GM21515 (cell line): ENCODE measurements at regions not wholly inside any gene's neighbourhood (a gene's known extent, or its start where the extent isn't known, plus 50 kb on each side); places are given as distances from the start of the nearest gene placed in this dataset.

ENCODE experiments used
- ATAC-seq: cut with Tn5 transposase; IDR thresholded peaks from one replicate; pipeline ENCODE4 v1.9.1; 2021; ENCODE audit not compliant: unreplicated experiment

- ATAC-seq, result no peak
These were observed 428.8 kb upstream of the CDH6 start for GRCh38 chr5:30764704-30765103.

- no peak for ATAC-seq
These were observed 433.8 kb upstream of the CDH6 start for GRCh38 chr5:30759731-30760130.

- no peak for ATAC-seq
These were observed 441.5 kb upstream of the CDH6 start for GRCh38 chr5:30752015-30752414.

GRCh38 chr5:30749971-30750370 lies 443.5 kb upstream of the CDH6 start:
- ATAC-seq, result no peak

DNA sequence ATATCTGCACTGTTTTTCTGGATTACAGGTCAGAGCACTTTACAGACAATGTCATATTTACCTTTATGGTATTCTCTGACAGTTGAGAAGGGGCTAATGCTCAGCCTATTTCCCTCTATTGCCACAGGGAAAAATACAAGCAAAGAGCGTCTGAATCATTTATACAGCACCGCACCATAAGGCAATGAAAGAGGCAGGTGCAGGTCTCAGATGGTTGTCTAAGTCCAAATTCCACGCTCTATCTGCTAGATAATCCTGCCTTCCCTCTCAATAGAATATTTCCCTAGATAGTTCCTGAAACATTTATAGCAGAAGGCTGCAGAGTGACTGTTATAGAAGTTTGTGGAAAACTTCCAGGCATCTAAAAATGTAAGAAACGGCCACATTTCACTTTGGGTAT lies 446.1 kb upstream of the CDH6 start:
- ATAC-seq, result no peak

DNA sequence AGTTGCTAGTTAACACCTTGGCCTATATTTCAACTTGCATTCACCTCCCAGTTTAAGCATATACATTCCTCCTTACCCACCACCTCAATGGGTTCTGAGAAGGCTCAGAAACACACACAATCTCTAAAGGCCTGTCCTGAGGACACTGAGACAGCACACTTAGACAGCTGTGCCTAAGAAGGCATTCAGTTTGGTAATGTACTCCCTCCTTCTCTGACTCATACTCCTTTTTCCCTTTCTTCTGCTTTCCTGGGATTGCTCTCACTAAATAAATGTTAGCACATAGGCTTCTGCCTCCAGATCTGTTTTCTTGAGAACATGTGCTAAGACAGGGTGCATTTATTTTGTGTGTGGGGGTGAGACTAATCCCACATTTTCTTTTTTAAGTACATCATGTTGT lies 456.8 kb upstream of the CDH6 start:
- no peak for ATAC-seq

DNA sequence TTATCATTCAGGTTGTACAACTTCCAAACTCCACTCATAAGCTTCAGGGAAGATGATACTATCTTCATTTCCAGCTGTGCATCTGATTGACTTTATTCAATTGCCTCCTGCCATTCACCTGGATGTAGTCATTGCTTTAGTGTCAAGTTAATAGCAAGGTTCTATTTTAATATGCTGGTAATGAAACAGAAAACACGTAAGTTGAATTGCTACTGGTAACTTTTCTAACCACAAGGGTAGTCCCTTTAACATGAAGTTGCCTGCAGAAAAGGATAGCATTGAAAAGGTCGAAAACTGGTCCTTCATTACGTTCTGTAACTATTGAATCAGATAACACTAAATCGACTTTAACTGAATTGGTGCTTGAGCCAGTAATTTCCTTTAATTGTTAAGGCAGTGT lies 459.4 kb upstream of the CDH6 start:
- ATAC-seq, result no peak

GRCh38 chr5:30725073-30725472 lies 468.4 kb upstream of the CDH6 start:
- ATAC-seq, result no peak

DNA sequence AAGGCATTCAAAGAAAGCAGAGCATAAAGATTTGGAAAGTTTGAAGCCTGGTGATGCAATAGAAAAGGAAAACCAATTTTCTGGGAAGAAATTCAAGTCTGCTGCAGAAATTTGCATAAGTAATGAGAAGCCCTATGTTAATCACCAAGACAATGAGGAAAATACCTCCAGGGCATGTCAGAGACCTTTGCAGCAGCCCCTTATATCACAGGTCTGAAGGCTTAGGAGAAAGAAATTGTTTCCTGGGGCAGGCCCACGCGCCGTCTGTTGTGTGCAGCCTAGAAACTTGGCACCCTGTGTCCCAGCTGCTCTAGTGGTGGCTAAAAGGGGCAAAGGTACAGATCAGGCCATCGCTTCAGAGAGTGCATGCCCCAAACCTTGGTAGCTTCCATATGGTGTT lies 495.3 kb upstream of the CDH6 start:
- ATAC-seq, result no peak

DNA sequence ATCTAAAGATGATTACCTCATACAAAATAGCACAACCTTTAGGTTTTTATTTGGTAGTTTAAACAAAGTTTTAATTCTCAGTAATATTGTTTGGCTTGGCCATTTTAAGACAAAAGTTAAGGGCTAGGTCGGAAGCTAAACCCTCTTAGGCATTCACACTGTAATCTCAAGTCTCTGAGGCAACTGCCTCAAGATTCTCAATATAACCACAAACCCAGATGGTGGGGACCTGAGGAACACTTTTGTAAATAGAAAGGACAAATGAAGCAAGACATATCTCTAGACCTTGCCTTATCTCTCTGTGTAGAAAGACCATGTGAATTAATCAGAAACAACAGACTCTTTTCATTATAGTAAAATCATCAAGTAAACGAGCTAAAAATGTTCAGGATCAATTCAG lies 500.2 kb upstream of the CDH6 start:
- ATAC-seq, result no peak

- no peak for ATAC-seq
These were observed 502.6 kb upstream of the CDH6 start for GRCh38 chr5:30690931-30691330.

DNA sequence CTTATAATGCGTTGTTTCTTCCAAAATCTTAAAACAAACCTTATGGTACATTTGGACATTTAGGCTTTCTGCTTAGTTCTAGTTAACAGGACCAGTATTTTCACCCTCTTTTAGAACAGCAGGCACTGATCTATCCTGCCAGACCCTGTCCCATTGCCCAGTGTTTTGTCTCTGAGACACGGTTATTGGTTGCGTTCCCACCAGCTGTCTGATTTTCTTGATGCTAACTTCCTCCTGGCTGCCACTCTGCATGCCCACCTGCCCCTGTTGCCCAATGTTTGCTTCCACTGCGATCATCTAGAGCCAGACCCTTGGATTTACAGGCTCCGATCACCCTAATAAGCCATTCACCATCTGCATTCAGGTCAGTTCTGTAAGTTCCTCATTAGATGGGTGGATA lies 506.0 kb upstream of the CDH6 start:
- no peak for ATAC-seq

- no peak for ATAC-seq
These were observed 507.0 kb upstream of the CDH6 start for GRCh38 chr5:30686530-30686929.

DNA sequence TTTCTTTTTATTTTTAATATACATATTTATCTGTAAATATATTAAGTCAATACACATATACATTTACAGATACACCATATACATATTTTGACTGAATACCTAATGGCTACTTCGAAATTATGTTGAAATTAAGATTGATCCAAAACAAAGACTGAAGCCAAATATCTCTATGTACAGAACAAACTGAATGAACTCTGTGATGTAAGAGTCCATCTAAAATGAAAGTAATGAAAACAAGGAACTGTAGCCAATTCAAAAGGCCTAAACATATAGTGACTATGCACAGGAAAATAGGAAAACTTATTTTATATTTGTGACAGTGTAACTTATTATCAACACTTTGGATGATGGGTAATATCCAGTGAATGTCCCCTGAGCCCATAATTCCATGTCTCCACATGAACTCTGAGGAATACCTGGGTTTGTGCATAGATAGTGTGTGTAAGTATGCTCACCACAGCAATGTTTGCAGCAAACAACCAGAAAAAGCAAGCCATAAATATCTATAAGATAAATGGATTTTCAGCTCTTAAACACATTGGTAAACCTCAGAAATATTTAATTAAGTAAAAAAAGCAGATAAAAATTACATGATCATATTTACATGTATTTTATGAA lies 517.2 kb upstream of the CDH6 start:
- ATAC-seq, result no peak

DNA sequence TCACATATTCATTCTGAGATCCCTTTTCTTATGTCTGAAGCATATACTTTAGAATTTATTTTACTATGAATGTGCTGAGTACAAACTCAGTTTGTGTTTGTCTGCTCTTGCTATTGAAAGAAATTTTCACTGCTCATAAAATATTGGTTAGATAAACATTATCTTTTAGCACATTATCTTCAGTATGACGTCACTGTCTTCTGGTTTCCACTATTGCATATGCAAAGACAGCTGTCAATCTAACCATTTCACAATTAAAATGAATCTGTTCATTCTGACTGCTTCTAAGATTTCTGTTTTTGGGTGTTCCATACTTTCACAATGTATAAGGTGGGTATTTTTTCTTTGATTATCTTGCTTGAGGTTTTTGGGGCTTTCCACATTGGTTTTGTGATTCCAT lies 526.2 kb upstream of the CDH6 start:
- no peak for ATAC-seq

- no peak for ATAC-seq
These were observed 530.0 kb upstream of the CDH6 start for GRCh38 chr5:30663536-30663935.

DNA sequence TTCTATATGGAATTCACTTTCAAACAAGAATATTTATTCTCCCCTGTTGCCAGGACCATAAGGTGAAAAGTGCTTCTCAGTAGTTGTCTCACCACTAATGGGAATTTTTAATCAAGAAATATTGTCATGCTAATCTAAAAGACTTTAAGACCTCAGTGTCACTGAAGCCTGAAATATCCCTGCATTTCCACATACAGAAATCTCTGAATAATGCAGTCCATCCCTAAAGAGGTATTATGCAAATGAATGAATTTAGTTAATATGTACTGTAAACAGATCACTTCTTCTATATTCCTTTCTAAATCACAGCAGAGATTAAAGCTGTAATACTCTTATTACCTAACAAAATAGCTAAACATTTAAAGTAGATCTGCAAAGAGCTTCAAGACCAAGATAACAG lies 531.1 kb upstream of the CDH6 start:
- no peak for ATAC-seq

DNA sequence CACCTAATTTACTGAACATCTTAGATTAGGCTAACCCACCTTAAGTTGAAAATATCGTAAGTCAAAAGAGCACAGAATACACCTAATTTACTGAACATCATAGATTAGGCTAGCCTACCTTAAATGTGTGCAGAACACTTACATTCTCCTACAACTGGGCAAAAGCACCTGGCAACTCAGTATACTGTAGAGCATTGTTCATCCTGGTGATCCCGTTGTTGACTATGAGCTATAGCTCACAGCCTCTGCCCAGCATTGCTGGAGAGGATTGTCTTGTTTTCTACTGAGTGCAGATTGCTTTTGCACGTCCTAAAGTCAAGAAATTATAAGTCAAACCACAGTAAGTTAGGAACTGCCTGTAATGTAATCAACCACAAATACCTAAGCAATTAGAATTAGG lies 531.8 kb upstream of the CDH6 start:
- no peak for ATAC-seq

DNA sequence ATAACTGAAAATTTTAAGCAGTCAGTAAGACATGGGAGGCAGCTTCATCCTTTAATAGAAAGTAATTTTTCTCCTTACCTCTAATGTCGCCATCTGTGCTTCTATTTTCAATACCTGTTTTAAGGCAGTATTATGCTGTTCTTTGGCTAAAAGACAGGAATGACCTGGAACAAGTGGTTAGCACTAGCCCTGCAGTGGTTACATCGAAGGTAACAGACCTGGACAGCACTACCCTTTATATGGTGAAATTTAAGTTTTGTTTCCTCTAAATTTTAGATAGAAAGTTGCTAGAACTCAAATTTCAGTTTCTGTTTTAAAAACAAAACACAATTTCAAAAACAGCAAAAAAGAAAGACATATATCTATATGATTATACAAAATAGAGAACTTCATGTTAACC lies 534.1 kb upstream of the CDH6 start:
- no peak for ATAC-seq

DNA sequence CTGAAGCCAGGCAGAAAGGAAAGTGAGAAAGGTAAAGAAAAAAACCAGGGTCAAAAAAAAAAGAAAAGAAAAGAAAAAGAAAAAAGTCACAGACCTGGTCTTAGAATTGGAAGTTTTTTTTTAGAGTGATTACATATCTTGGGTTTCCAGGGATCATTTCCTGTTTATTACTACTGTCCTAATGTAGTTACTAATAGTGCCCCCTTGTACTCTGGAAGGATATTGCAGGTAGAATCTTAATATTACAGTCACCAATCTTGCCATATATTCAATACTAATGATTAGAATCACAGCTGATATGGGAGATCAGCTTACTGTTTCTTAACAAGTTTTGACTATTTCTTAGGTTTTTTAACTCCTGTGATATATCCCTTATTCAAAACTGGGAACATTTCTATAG lies 543.2 kb upstream of the CDH6 start:
- ATAC-seq, result no peak

DNA sequence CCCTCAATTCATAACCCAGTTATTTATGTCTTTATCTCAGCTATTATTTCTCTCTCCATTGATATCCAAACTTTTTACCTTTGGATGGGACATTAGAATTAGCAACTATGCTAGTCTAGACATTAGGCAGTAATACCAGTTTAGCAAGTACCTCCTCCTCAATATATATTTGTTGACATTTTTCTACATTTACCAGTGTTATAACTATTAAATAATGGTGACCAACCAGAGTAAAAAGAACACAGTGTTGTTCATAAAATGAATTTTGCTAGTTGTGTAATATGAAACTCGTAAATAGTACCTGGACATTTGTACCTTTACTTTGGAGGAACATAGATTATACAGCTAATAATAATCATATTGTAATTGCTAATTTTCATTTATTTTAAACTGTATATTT lies 554.6 kb upstream of the CDH6 start:
- ATAC-seq, result no peak

GRCh38 chr5:30627945-30628344 lies 565.5 kb upstream of the CDH6 start:
- ATAC-seq, result no peak

DNA sequence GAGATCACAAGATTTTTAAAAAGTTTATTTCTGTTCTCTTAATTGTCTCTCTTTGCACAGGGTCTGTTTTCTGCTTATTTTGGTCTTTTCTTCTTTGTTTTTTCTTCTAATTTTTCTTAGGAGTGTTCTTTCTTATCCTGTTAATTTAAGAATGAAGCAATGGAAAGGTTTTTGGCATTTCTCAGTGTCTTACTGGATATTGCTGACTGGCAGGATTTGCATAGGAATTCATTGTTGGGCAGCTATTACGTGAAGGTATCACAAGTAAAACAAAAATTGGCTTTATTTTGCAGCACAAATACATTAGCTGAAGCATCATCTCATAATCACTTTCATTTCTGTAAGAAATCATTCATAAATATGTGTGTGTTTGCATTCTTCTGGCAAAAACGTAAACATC lies 566.9 kb upstream of the CDH6 start:
- ATAC-seq, result no peak
